HepG2 (cell line): ENCODE measurements at regions not wholly inside any gene's neighbourhood (a gene's known extent, or its start where the extent isn't known, plus 50 kb on each side); places are given as distances from the start of the nearest gene placed in this dataset.

Experiments
- BCLAF1 ChIP-seq: fragments of 450-650 bp; IDR thresholded peaks from 2 replicates; pipeline ENCODE4 v1.6.1; 2017; ENCODE audit warnings: mild to moderate bottlenecking
- PRDM15 ChIP-seq: sonication (generic); formaldehyde crosslinking; IDR thresholded peaks from 2 replicates; pipeline ENCODE4 v1.4.0; 2020; ENCODE audit warnings: missing genetic modification reagents
- RARA ChIP-seq: IDR thresholded peaks from 2 replicates; pipeline ENCODE4 v1.6.1; 2016; ENCODE audit warnings: missing genetic modification reagents, missing compliant biosample characterization
- TEF ChIP-seq: sonication (generic); formaldehyde crosslinking; IDR thresholded peaks from 2 replicates; pipeline ENCODE4 v1.5.0; 2020; ENCODE audit warnings: missing genetic modification reagents
- ZBTB43 ChIP-seq: sonication (generic); formaldehyde crosslinking; conservative IDR thresholded peaks from 2 replicates; pipeline ENCODE4 v1.4.0; 2020; ENCODE audit warnings: missing genetic modification reagents

GRCh38 chr3:72454441-72454840 lies 393.8 kb downstream of the SHQ1 start (continued):
- TF ChIP-seq ZBTB43 (CRISPR knock-in tag) = no peak
- TF ChIP-seq PRDM15 (CRISPR knock-in tag) = no peak
- no peak for TF ChIP-seq TEF
- TF ChIP-seq RARA (CRISPR knock-in tag) = no peak
- no peak for TF ChIP-seq BCLAF1
